Mesenchymal stem cell (in vitro differentiated cells and primary cell): ENCODE measurements at regions not wholly inside any gene's neighbourhood (a gene's known extent, or its start where the extent isn't known, plus 50 kb on each side); places are given as distances from the start of the nearest gene placed in this dataset.
A peak's percentile ranks its signal among the peaks of the same experiment; 100 is the strongest.

Experiments used
- DNase-seq: peaks from one replicate; pipeline ENCODE4 v3.0.0-alpha.2; 2013
- H2AFZ ChIP-seq: one replicate; pipeline ENCODE4 v1.6.1; 2013; ENCODE audit warnings: low read depth, mild to moderate bottlenecking, control low read depth, inconsistent platforms, low read length, moderate library complexity
- H2AK5ac ChIP-seq: 2 replicates; pipeline ENCODE4 v1.6.1; 2013; ENCODE audit warnings: low read length, moderate library complexity, mild to moderate bottlenecking, inconsistent platforms; ENCODE audit not compliant: severe bottlenecking
- H2BK120ac ChIP-seq: one replicate; pipeline ENCODE4 v1.6.1; 2013; ENCODE audit warnings: low read depth, mild to moderate bottlenecking, inconsistent platforms, low read length, moderate library complexity
- H2BK12ac ChIP-seq, 2 experiments: one replicate each; pipeline ENCODE4 v1.6.1; 2013; ENCODE audit warnings: inconsistent platforms in 2 of 2, low read length in 2 of 2, mild to moderate bottlenecking in 2 of 2, moderate library complexity in 2 of 2, control low read depth in 1 of 2
- H2BK15ac ChIP-seq: one replicate; pipeline ENCODE4 v1.6.1; 2013; ENCODE audit warnings: mild to moderate bottlenecking, low read depth, inconsistent platforms; ENCODE audit not compliant: poor library complexity, severe bottlenecking
- H2BK5ac ChIP-seq: 2 replicates; pipeline ENCODE4 v1.6.1; 2013; ENCODE audit warnings: low read depth, mild to moderate bottlenecking, low read length, control low read depth, inconsistent platforms; ENCODE audit not compliant: poor library complexity, severe bottlenecking
- H3K14ac ChIP-seq, 2 experiments: one replicate each; pipeline ENCODE4 v1.6.1; 2013; ENCODE audit warnings: inconsistent platforms in 2 of 2, low read length in 2 of 2, control low read depth in 1 of 2, mild to moderate bottlenecking in 1 of 2, moderate library complexity in 1 of 2
- H3K18ac ChIP-seq, 2 experiments: one replicate each; pipeline ENCODE4 v1.6.1; 2013; ENCODE audit warnings: inconsistent platforms in 2 of 2, low read length in 2 of 2, control low read depth in 1 of 2, low read depth in 1 of 2, mild to moderate bottlenecking in 1 of 2
- H3K23ac ChIP-seq, 2 experiments: one replicate each; pipeline ENCODE4 v1.6.1; 2013; ENCODE audit warnings: inconsistent platforms in 2 of 2, low read length in 2 of 2, mild to moderate bottlenecking in 2 of 2, moderate library complexity in 2 of 2, control low read depth in 1 of 2
- H3K27ac ChIP-seq: 2 replicates; pipeline ENCODE4 v1.5.1; 2013; ENCODE audit warnings: mild to moderate bottlenecking, moderate library complexity, low read length, control low read depth, inconsistent platforms; ENCODE audit not compliant: poor library complexity, severe bottlenecking
- H3K27me3 ChIP-seq, 2 experiments: 2 replicates each; pipeline versions ENCODE4 v1.6.1 to v1.7.0; 2013; ENCODE audit warnings: low read length in 2 of 2, mild to moderate bottlenecking in 2 of 2, moderate library complexity in 2 of 2, control low read depth in 1 of 2, inconsistent platforms in 1 of 2; ENCODE audit not compliant: control insufficient read depth in 1 of 2, insufficient read depth in 1 of 2
- H3K36me3 ChIP-seq, 2 experiments: 2 replicates each; pipeline versions ENCODE4 v1.6.1 to v1.7.0; 2013; ENCODE audit warnings: low read length in 2 of 2, control low read depth in 1 of 2, inconsistent platforms in 1 of 2, low read depth in 1 of 2, mild to moderate bottlenecking in 1 of 2; ENCODE audit not compliant: insufficient read depth in 2 of 2, control insufficient read depth in 1 of 2
- H3K4ac ChIP-seq, 2 experiments: one replicate each; pipeline ENCODE4 v1.6.1; 2013; ENCODE audit warnings: inconsistent platforms in 2 of 2, low read length in 2 of 2, mild to moderate bottlenecking in 2 of 2, moderate library complexity in 2 of 2, control low read depth in 1 of 2, low read depth in 1 of 2
- H3K4me1 ChIP-seq: 2 replicates; pipeline ENCODE4 v1.6.1; 2013; ENCODE audit warnings: low read depth, low read length, control low read depth; ENCODE audit not compliant: control insufficient read depth, insufficient read depth
- H3K4me2 ChIP-seq: 2 replicates; pipeline ENCODE4 v1.6.1; 2013; ENCODE audit warnings: low read length, mild to moderate bottlenecking, inconsistent platforms; ENCODE audit not compliant: poor library complexity, severe bottlenecking
- H3K4me3 ChIP-seq, 2 experiments: 2 replicates each; pipeline versions ENCODE4 v1.5.1 to v1.7.0; 2013; ENCODE audit warnings: low read length in 2 of 2, mild to moderate bottlenecking in 2 of 2, control low read depth in 1 of 2, low read depth in 1 of 2; ENCODE audit not compliant: insufficient read depth in 1 of 2
- H3K79me1 ChIP-seq: replicated peaks from 2 replicates; pipeline ENCODE4 v1.6.1; 2013; ENCODE audit warnings: mild to moderate bottlenecking, control low read depth, low read length, inconsistent platforms; ENCODE audit not compliant: poor library complexity, severe bottlenecking
- H3K9ac ChIP-seq: 2 replicates; pipeline ENCODE4 v1.7.0; 2013; ENCODE audit warnings: mild to moderate bottlenecking, low read length, moderate library complexity
- H3K9me3 ChIP-seq: 2 replicates; pipeline ENCODE4 v1.7.0; 2013; ENCODE audit warnings: mild to moderate bottlenecking, low read length; ENCODE audit not compliant: control insufficient read depth
- H4K8ac ChIP-seq: one replicate; pipeline ENCODE4 v1.6.1; 2013; ENCODE audit warnings: inconsistent platforms, mild to moderate bottlenecking, low read length, moderate library complexity
- H4K91ac ChIP-seq: one replicate; pipeline ENCODE4 v1.6.1; 2013; ENCODE audit warnings: mild to moderate bottlenecking, low read length, inconsistent platforms
- WGBS: methylation state at CpG from one replicate; pipeline ENCODE4 v1.1.7; 2013; ENCODE audit warnings: mixed read lengths; 5-methylcytosine and 5-hydroxymethylcytosine counted together

- Histone ChIP-seq H3K79me1 (no peaks in the 10 kb centered on the region), H4K91ac (no peak overlapping the region), H3K4ac (no peak overlapping the region), H3K4me2 (no peak overlapping the region), H4K8ac (no peak overlapping the region), H3K23ac (no peak overlapping the region), H3K14ac (no peak overlapping the region), H3K9ac (no peak overlapping the region), H3K27me3 (no peaks in the 10 kb centered on the region), H2BK120ac (no peak overlapping the region), H2BK12ac (no peak overlapping the region), H3K4me3 (no peak overlapping the region), H2BK15ac (no peak overlapping the region), H3K4me1 (peaks cover 7% of the 10 kb centered on the region), H3K18ac (no peak overlapping the region), H2AK5ac (no peak overlapping the region), H2AFZ (no peak overlapping the region), H3K27ac (no peak overlapping the region), H3K36me3 (no peaks in the 10 kb centered on the region), H2BK5ac (no peak overlapping the region), H3K9me3 (no peaks in the 10 kb centered on the region)
- no peak for DNase-seq
- WGBS: 66% methylated on average over 2 of the region's 5 CpGs
Observed at GRCh38 chr5:74501674-74502478, 138.7 kb downstream of the ENC1 start.

- no peaks in the 10 kb centered on the region for H3K79me1 ChIP-seq
- H2BK15ac ChIP-seq: no peak overlapping the region
- H3K9ac ChIP-seq: no peak overlapping the region
- H2BK120ac ChIP-seq: no peak overlapping the region
- no peak overlapping the region for H3K14ac ChIP-seq
- H4K91ac ChIP-seq: no peak overlapping the region
- 46% methylated on average over 6 of the region's 9 CpGs for WGBS
- peaks cover 4% of the 10 kb centered on the region for H3K4me1 ChIP-seq
- H2BK5ac ChIP-seq: no peak overlapping the region
- DNase-seq: peak; percentile 54
- H3K23ac ChIP-seq: no peak overlapping the region
- no peak overlapping the region for H3K4me2 ChIP-seq
- H2BK12ac ChIP-seq: peak overlapping the region in 1 of 2 experiments; percentile 21
- no peak overlapping the region for H4K8ac ChIP-seq
- peak overlapping the region; percentile 59 for H3K27ac ChIP-seq
- H3K4ac ChIP-seq: no peak overlapping the region
- no peak overlapping the region for H3K4me3 ChIP-seq
- no peaks in the 10 kb centered on the region for H3K36me3 ChIP-seq
- no peak overlapping the region for H2AK5ac ChIP-seq
- H2AFZ ChIP-seq: no peak overlapping the region
- no peaks in the 10 kb centered on the region for H3K27me3 ChIP-seq
- H3K18ac ChIP-seq: peak overlapping the region in 1 of 2 experiments; percentile 50
- no peaks in the 10 kb centered on the region for H3K9me3 ChIP-seq
Observed at GRCh38 chr5:74500110-74500917, 140.2 kb downstream of the ENC1 start.

GRCh38 chr5:74499256-74500050, 141.1 kb downstream of the ENC1 start:
- no peak overlapping the region for H3K14ac ChIP-seq
- peak overlapping the region; percentile 21 for H3K27ac ChIP-seq
- H3K4me1 ChIP-seq: peaks cover 4% of the 10 kb centered on the region
- no peaks in the 10 kb centered on the region for H3K9me3 ChIP-seq
- no peak overlapping the region for H3K23ac ChIP-seq
- no peaks in the 10 kb centered on the region for H3K79me1 ChIP-seq
- peak overlapping the region; percentile 94 for H2AK5ac ChIP-seq
- no peak overlapping the region for H3K4me3 ChIP-seq
- H3K18ac ChIP-seq: no peak overlapping the region
- H3K27me3 ChIP-seq: no peaks in the 10 kb centered on the region
- peak overlapping the region in 1 of 2 experiments; percentile 10 for H3K4ac ChIP-seq
- H4K91ac ChIP-seq: no peak overlapping the region
- H2BK120ac ChIP-seq: no peak overlapping the region
- no peaks in the 10 kb centered on the region for H3K36me3 ChIP-seq
- no peak overlapping the region for H4K8ac ChIP-seq
- no peak overlapping the region for H2BK15ac ChIP-seq
- no peak overlapping the region for H2AFZ ChIP-seq
- H3K9ac ChIP-seq: no peak overlapping the region
- no peak overlapping the region for H3K4me2 ChIP-seq
- H2BK5ac ChIP-seq: no peak overlapping the region
- no peak overlapping the region for H2BK12ac ChIP-seq
- WGBS: 83% methylated on average over 2 of the region's 4 CpGs
- peak; percentile 35 for DNase-seq
